ENCODE measurements at regions not wholly inside any gene's neighbourhood (a gene's known extent, or its start where the extent isn't known, plus 50 kb on each side); places are given as distances from the start of the nearest gene placed in this dataset.
"Not testable (repeated sequence)": the region's sequence is repeated elsewhere in the genome, so short reads cannot be mapped to it uniquely, and the experiment has no call there.

- in situ Hi-C loops (cut with MboI; ENCODE audit: low pct_ligation_motif_present in 1 of 4, low pct_unique_long_range_greater_than_20kb in 1 of 4, low sequenced_read_pairs in 3 of 4) (no loop called here), intact Hi-C loops (cut with DNase I; ENCODE audit: low total_unique reads) (no loop called here)
- Histone ChIP-seq H3K4me3 (no peak overlapping the region), H3K36me3 (no peaks in the 10 kb centered on the region), H3K4me1 (no peaks in the 10 kb centered on the region), H3K27me3 (no peaks in the 10 kb centered on the region), H3K27ac (peak overlapping the region in 2 of 4 donors; percentile 1 to 14), H3K9me3 (no peaks in the 10 kb centered on the region)
- TF ChIP-seq CTCF (IDR thresholded peaks at IDR 0.05) (no peak), POLR2AphosphoS5 (IDR thresholded peaks at IDR 0.05) (no peak), POLR2A (IDR thresholded peaks at IDR 0.05) (no peak), EP300 (IDR thresholded peaks at IDR 0.05; ENCODE audit: low read depth) (no peak)
- no peak for DNase-seq
- 63 to 64% methylated on average over 1 to 5 of the region's 5 CpGs for WGBS, 2 donors (ENCODE audit: low coverage in 1 of 2)
Observed at GRCh38 chr10:3255075-3255474, 82.5 kb upstream of the PITRM1 start.

DNA sequence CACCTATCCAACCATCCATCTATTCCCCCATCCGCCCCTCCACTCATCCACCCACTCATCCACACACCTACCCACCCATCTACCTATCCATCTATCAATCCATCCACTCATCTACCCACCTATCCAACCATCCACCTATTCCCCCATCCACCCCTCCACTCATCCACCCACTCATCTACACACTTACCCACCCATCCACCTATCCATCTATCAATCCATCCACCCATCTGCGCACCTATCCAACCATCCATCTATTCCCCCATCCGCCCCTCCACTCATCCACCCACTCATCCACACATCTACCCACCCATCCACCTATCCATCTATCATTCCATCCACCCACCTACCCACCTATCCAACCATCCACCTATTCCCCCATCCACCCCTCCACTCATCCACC is 81.4 kb upstream of the PITRM1 start:
- H3K4me1 ChIP-seq; in situ Hi-C loops (cut with MboI; ENCODE audit: low pct_ligation_motif_present in 1 of 4, low pct_unique_long_range_greater_than_20kb in 1 of 4, low sequenced_read_pairs in 3 of 4); DNase-seq; H3K27me3 ChIP-seq; H3K36me3 ChIP-seq; intact Hi-C loops (cut with DNase I; ENCODE audit: low total_unique reads); H3K9me3 ChIP-seq; H3K4me3 ChIP-seq; H3K27ac ChIP-seq: not testable (repeated sequence)
- WGBS, 2 donors (ENCODE audit: low coverage in 1 of 2) = 57 to 88% methylated on average over 1 to 3 of the region's 3 CpGs

DNA sequence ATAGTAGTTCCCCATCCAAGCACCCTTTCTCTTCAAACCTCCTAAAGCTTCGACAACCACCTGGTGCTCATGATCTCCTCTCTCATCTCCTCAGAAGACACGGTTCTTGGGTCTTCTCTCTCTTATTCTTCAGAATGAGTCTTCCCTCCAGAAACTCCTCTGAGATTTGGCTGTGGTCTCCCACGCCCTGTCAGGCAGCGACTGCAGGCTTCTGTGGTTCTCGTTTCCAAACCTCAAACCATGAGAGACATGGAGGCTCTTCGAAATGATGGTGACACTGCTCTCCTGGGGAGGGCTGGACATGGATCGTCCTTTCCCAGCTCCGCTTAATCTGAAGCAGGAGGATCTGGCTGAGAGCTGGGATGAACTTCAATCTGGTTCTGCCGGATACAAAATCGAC is 78.6 kb upstream of the PITRM1 start:
- no peak overlapping the region for H3K4me3 ChIP-seq
- in situ Hi-C loops (cut with MboI; ENCODE audit: low pct_ligation_motif_present in 1 of 4, low pct_unique_long_range_greater_than_20kb in 1 of 4, low sequenced_read_pairs in 3 of 4) (no loop called here), intact Hi-C loops (cut with DNase I; ENCODE audit: low total_unique reads) (no loop called here)
- TF ChIP-seq POLR2AphosphoS5 (IDR thresholded peaks at IDR 0.05) = no peak
- TF ChIP-seq CTCF (IDR thresholded peaks at IDR 0.05) = no peak
- no peak for TF ChIP-seq EP300 (IDR thresholded peaks at IDR 0.05; ENCODE audit: low read depth)
- TF ChIP-seq POLR2A (IDR thresholded peaks at IDR 0.05) = no peak
- no peak for DNase-seq
- H3K36me3 ChIP-seq = no peaks in the 10 kb centered on the region
- H3K27me3 ChIP-seq = no peaks in the 10 kb centered on the region
- no peak overlapping the region for H3K27ac ChIP-seq
- 78 to 92% methylated on average over 10 of the region's 10 CpGs for WGBS, 2 donors (ENCODE audit: low coverage in 1 of 2)
- H3K4me1 ChIP-seq = peaks cover 0 to 15% (median 3%) of the 10 kb centered on the region in 4 donors
- H3K9me3 ChIP-seq = no peaks in the 10 kb centered on the region

DNA sequence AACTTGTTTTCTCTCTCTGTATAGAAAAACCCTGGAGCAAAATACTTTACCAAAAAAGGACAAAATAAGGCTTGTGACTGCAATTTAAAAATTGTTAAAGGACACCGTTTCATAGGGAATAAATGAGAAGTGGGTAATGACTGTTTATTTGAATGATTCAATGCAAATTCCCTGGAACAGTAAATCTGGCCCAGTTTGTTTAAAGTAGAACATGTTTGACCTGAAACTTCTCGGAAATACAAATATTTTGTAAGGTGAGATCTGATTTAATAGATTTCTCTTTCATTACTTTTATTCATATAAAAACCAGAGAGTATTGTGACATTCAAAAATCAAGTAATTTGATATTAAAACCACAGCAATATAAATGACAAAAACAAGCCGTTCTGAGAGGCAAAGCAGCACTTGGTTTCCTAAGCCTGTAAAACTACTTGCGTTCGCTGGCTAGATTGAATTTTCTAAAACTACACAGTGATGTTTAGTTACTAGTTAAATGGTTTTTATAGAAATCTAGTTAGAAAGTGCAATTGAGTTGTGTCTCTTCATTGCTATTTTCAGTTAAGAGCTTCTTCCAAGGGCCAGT is 76.8 kb upstream of the PITRM1 start:
- Histone ChIP-seq H3K9me3 (no peaks in the 10 kb centered on the region), H3K36me3 (no peaks in the 10 kb centered on the region), H3K4me3 (no peak overlapping the region), H3K27me3 (no peaks in the 10 kb centered on the region), H3K27ac (peak overlapping the region; percentile 62 to 81 (median 70)), H3K4me1 (peaks cover 0 to 15% (median 3%) of the 10 kb centered on the region in 4 donors)
- WGBS, 2 donors (ENCODE audit: low coverage in 1 of 2) = 54 to 70% methylated on average over 4 to 5 of the region's 5 CpGs
- in situ Hi-C loops (cut with MboI; ENCODE audit: low pct_ligation_motif_present in 1 of 4, low pct_unique_long_range_greater_than_20kb in 1 of 4, low sequenced_read_pairs in 3 of 4) = loop anchor here (25.0 kb wide), 3 partner anchors 538 to 1513 kb away; partner anchors contain the start of gene KLF6 (in 2 of the 4)
- intact Hi-C loops (cut with DNase I; ENCODE audit: low total_unique reads) = loop anchor here (10.0 kb wide), 1 partner anchor 515 kb away; no protein-coding TSS in a partner anchor
- TF ChIP-seq POLR2AphosphoS5 (IDR thresholded peaks at IDR 0.05) (no peak), EP300 (IDR thresholded peaks at IDR 0.05; ENCODE audit: low read depth) (no peak)
- no peak for DNase-seq

DNA sequence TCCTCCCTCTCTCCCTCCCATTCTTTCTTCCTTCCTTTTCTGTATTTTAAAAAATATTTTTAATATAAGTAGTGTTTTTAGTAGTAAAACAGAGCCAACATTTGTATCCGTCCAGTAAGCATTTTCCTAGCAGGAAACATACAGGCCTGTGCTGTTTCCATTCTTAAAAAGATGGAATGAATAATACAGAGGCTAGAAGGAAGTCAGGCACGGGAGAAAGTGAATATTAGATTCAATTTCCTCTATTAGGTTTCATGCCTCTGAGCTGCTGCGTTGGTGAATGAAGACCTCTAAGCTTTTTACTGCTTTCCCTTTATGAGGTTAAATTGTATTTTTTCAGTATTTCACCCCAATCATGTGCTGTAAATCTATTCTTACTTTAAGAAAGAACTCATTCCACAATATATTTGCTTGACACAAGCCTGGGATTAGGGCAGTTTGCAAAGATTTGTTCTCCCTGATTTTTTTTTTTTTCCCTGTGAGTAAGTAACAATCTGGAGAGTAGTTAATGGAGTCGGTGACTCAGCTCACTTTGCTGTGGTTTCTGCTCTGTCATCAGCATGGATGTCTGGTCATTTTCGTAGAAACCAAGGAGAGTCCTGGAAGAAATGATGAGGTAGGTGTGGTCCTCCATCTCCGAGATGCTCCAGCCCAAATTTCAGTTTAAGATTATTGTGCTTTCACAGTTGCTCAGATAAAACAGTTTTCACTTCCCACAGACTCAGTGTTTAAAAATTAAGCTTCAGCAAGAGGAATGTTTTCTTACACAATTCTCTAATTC is 76.1 kb upstream of the PITRM1 start:
- no peak for TF ChIP-seq POLR2AphosphoS5 (IDR thresholded peaks at IDR 0.05)
- no peak for TF ChIP-seq POLR2A (IDR thresholded peaks at IDR 0.05)
- no peak for TF ChIP-seq EP300 (IDR thresholded peaks at IDR 0.05; ENCODE audit: low read depth)
- TF ChIP-seq CTCF (IDR thresholded peaks at IDR 0.05) = no peak
- intact Hi-C loops (cut with DNase I; ENCODE audit: low total_unique reads) = loop anchor here (10.0 kb wide), 1 partner anchor 516 kb away; no protein-coding TSS in a partner anchor
- H3K36me3 ChIP-seq = no peaks in the 10 kb centered on the region
- peak overlapping the region; percentile 62 to 81 (median 70) for H3K27ac ChIP-seq
- in situ Hi-C loops (cut with MboI; ENCODE audit: low pct_ligation_motif_present in 1 of 4, low pct_unique_long_range_greater_than_20kb in 1 of 4, low sequenced_read_pairs in 3 of 4) = loop anchor here (25.0 kb wide), 3 partner anchors 539 to 1514 kb away; partner anchors contain the start of gene KLF6 (in 2 of the 4)
- H3K4me3 ChIP-seq = no peak overlapping the region
- DNase-seq = no peak
- 33 to 41% methylated on average over 6 of the region's 6 CpGs for WGBS, 2 donors (ENCODE audit: low coverage in 1 of 2)
- no peaks in the 10 kb centered on the region for H3K9me3 ChIP-seq
- H3K4me1 ChIP-seq = peaks cover 0 to 15% (median 3%) of the 10 kb centered on the region in 4 donors
- H3K27me3 ChIP-seq = no peaks in the 10 kb centered on the region

Data from transverse colon (tissue), 4 donors.